SK-N-SH treated with all-trans-retinoic acid at 6 μM for 48 hours (cell line): ENCODE measurements at regions not wholly inside any gene's neighbourhood (a gene's known extent, or its start where the extent isn't known, plus 50 kb on each side); places are given as distances from the start of the nearest gene placed in this dataset.

Experiments
- ARNTL ChIP-seq: fragments of 450-650 bp; formaldehyde crosslinking; IDR thresholded peaks from 2 replicates; pipeline ENCODE4 v1.5.0; 2020; ENCODE audit warnings: low read depth, mild to moderate bottlenecking, moderate library complexity, borderline replicate concordance
- RARB ChIP-seq: fragments of 250-450 bp; sonication (Bioruptor Pico); IDR thresholded peaks from 2 replicates; pipeline ENCODE4 v1.8.0; 2021; ENCODE audit warnings: mild to moderate bottlenecking, moderate library complexity
- SNAI2 ChIP-seq: fragments of 250-450 bp; sonication (Bioruptor Pico); IDR thresholded peaks from 2 replicates; pipeline ENCODE4 v1.5.0; 2020; ENCODE audit warnings: mild to moderate bottlenecking, moderate library complexity
- ZFP3 ChIP-seq: fragments of 250-450 bp; sonication (Bioruptor Pico); IDR thresholded peaks from 2 replicates; pipeline ENCODE4 v1.5.0; 2020; ENCODE audit warnings: mild to moderate bottlenecking, moderate library complexity
- ZFP30 ChIP-seq: fragments of 450-650 bp; formaldehyde crosslinking; IDR thresholded peaks from 2 replicates; pipeline ENCODE4 v1.5.0; 2022; ENCODE audit warnings: mild to moderate bottlenecking, moderate library complexity
- TF ChIP-seq, protein P1 (sequence below): fragments of 250-450 bp; sonication (Bioruptor Pico); IDR thresholded peaks from 2 replicates; pipeline ENCODE4 v1.5.1; 2021; ENCODE audit warnings: mild to moderate bottlenecking, moderate library complexity
- TF ChIP-seq, protein P2 (sequence below): fragments of 250-450 bp; sonication (Bioruptor Pico); IDR thresholded peaks from 2 replicates; pipeline ENCODE4 v1.8.0; 2020; ENCODE audit warnings: mild to moderate bottlenecking, moderate library complexity, borderline replicate concordance
- TF ChIP-seq, protein P3 (sequence below): fragments of 250-450 bp; sonication (Bioruptor Pico); IDR thresholded peaks from 2 replicates; pipeline ENCODE4 v1.5.0; 2020; ENCODE audit warnings: mild to moderate bottlenecking, moderate library complexity

DNA sequence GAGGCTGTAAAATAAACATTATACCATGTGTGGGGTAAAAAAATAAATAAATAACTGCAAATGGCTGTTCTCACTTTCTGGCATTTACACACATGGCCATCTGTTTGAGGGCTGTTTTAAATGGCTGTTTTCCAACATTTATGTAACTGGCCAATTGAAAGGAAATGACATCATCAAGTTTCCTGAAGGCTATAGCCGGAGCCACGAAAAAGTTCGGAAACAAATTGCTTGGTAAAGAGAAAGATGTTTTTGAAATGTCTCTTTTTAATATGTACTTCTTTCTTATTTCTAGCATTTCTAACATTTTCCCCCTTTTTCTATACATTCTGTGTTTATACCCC, 95.4 kb upstream of the DAB2 start:
- TF ChIP-seq ZFP30 (CRISPR knock-in tag) (no peak), RARB (no peak), SNAI2 (CRISPR knock-in tag) (no peak), ZFP3 (CRISPR knock-in tag) (no peak), ARNTL (CRISPR knock-in tag) (no peak)
- TF ChIP-seq, protein P1, sequence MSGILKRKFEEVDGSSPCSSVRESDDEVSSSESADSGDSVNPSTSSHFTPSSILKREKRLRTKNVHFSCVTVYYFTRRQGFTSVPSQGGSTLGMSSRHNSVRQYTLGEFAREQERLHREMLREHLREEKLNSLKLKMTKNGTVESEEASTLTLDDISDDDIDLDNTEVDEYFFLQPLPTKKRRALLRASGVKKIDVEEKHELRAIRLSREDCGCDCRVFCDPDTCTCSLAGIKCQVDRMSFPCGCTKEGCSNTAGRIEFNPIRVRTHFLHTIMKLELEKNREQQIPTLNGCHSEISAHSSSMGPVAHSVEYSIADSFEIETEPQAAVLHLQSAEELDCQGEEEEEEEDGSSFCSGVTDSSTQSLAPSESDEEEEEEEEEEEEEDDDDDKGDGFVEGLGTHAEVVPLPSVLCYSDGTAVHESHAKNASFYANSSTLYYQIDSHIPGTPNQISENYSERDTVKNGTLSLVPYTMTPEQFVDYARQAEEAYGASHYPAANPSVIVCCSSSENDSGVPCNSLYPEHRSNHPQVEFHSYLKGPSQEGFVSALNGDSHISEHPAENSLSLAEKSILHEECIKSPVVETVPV (CRISPR knock-in tag) = no peak
- TF ChIP-seq, protein P2, sequence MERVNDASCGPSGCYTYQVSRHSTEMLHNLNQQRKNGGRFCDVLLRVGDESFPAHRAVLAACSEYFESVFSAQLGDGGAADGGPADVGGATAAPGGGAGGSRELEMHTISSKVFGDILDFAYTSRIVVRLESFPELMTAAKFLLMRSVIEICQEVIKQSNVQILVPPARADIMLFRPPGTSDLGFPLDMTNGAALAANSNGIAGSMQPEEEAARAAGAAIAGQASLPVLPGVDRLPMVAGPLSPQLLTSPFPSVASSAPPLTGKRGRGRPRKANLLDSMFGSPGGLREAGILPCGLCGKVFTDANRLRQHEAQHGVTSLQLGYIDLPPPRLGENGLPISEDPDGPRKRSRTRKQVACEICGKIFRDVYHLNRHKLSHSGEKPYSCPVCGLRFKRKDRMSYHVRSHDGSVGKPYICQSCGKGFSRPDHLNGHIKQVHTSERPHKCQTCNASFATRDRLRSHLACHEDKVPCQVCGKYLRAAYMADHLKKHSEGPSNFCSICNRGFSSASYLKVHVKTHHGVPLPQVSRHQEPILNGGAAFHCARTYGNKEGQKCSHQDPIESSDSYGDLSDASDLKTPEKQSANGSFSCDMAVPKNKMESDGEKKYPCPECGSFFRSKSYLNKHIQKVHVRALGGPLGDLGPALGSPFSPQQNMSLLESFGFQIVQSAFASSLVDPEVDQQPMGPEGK (CRISPR knock-in tag) = no peak
- TF ChIP-seq, protein P3, sequence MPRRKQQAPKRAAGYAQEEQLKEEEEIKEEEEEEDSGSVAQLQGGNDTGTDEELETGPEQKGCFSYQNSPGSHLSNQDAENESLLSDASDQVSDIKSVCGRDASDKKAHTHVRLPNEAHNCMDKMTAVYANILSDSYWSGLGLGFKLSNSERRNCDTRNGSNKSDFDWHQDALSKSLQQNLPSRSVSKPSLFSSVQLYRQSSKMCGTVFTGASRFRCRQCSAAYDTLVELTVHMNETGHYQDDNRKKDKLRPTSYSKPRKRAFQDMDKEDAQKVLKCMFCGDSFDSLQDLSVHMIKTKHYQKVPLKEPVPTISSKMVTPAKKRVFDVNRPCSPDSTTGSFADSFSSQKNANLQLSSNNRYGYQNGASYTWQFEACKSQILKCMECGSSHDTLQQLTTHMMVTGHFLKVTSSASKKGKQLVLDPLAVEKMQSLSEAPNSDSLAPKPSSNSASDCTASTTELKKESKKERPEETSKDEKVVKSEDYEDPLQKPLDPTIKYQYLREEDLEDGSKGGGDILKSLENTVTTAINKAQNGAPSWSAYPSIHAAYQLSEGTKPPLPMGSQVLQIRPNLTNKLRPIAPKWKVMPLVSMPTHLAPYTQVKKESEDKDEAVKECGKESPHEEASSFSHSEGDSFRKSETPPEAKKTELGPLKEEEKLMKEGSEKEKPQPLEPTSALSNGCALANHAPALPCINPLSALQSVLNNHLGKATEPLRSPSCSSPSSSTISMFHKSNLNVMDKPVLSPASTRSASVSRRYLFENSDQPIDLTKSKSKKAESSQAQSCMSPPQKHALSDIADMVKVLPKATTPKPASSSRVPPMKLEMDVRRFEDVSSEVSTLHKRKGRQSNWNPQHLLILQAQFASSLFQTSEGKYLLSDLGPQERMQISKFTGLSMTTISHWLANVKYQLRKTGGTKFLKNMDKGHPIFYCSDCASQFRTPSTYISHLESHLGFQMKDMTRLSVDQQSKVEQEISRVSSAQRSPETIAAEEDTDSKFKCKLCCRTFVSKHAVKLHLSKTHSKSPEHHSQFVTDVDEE (CRISPR knock-in tag) = no peak
